SIG-M5 treated with dmso at 0.1 percent for 504 hours (cell line): ENCODE measurements at regions not wholly inside any gene's neighbourhood (a gene's known extent, or its start where the extent isn't known, plus 50 kb on each side); places are given as distances from the start of the nearest gene placed in this dataset.

ENCODE experiments used
- DNase-seq: peaks from one replicate; lab custom pipeline; 2025; ENCODE audit not compliant: unreplicated experiment; lab: John Stamatoyannopoulos, UW

- no peak for DNase-seq
Measured at GRCh38 chr14:84180336-84180735, 1349.6 kb upstream of the FLRT2 start.

GRCh38 chr14:84181072-84181471 is 1348.9 kb upstream of the FLRT2 start:
- DNase-seq, result no peak

GRCh38 chr14:84195514-84195913 is 1334.4 kb upstream of the FLRT2 start:
- DNase-seq, result no peak

- DNase-seq, result no peak
Measured at GRCh38 chr14:84197704-84198103, 1332.2 kb upstream of the FLRT2 start.

DNA sequence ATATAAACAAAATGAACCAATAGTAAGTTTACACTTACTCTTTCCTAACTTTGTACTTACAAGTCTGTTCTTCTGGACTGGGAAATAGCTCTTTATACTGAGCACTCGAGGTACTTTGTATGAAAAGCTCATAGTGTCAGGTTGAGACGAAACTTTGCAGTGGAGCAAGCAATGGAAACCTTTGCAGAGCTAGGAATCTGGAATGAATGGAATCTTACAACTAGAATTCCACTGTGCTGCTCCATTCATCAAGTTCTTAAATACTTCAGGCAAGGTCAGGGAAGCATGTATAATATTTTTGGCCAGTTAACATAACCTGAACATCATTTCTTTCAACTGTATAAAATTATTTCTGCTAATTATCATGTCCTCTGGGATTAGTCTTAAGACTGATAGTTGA is 1327.5 kb upstream of the FLRT2 start:
- no peak for DNase-seq

- DNase-seq, result no peak
Measured at GRCh38 chr14:84203896-84204295, 1326.0 kb upstream of the FLRT2 start.

DNA sequence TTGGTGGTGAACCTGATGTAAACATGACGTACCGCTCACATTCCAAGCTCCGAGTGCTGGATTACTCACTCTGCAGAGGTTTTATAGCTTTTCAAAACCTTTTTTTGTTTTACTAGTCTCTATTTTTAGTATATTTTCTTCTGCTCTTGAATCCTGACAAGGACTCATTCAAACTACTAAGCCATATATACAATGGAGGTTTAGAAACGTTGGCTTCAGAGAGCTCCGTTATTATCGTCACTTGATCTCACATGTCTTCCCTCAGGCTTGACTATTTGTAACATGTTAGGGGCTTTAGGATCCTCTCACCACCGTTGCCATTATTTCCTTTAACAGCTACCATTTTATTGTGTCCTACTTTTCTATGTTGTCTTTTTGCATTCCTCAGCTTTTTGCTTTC is 1321.5 kb upstream of the FLRT2 start:
- DNase-seq, result no peak

DNA sequence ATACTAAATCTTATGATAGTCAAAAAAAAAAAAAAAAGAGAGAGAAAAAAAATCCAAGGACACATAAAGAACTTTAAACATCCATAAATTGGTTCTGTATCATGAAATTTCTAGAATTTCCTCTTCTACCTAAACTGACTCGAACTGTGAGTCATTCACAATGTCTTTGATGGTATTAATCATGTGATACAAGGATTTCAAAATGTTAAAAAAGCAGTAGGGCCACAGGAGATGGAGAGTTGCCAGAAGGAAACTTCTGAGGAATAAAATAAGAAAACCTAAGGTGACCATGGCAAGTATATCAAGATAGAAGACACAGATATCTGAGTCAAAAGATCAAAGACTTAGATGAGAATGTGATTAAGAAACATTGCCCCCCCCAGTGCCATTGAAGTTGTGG is 1320.9 kb upstream of the FLRT2 start:
- DNase-seq, result no peak

DNA sequence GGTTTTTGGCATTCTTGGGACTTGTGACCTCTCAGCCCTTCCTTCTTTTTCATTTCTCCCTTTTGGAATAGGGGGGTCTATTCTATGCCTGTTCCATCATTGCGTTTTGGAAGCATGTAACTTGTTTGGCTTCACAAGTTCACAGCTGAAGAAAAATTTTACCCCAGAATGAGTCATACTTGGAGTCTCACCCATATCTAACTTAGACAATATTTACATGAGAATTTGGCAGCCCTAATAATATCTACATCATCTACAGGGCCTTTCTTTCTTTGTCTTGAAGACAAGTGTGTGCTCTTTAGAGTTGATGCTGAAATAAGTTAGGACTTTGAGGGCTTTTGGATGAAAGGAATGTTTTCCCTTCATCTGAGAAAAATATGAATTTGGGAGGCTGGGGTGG is 1312.9 kb upstream of the FLRT2 start:
- DNase-seq, result no peak

DNA sequence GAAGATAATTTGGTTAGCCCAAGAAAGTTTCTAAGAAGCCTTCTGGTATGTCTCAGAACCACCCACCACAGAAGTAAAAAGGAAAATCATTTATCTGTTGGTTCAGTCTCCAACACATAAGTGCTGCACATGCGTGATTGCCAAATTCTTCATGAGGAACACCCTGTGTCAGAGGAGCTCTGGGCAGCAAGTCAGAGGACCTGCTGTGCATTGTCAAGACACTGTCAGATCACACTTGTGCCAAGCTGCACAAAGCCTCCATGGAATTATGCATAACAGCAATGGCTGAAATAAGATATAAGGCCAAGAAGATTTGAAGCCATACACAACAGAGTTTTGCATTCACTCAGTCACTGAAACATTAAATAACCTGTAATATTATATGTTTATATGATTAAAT is 1304.7 kb upstream of the FLRT2 start:
- DNase-seq, result no peak

- no peak for DNase-seq
Measured at GRCh38 chr14:84228702-84229101, 1301.2 kb upstream of the FLRT2 start.

DNA sequence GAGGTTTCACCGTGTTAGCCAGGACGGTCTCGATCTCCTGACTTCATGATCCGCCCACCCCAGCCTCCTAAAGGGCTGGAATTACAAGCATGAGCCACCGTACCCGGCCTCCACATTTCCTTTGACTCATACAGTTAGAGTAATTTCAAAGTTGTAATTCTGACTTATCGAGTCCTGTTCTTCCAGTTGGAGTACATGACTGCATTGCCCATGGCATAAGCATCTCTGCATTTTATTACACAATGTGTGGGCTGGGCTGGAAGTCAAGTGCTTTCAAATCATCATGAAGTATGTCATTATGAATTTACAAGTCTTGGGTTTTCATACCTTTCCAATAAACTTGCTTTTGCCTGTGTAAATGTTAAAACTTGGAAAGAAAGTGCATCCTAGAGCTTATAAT is 1295.7 kb upstream of the FLRT2 start:
- no peak for DNase-seq

GRCh38 chr14:84236290-84236689 is 1293.7 kb upstream of the FLRT2 start:
- no peak for DNase-seq

DNA sequence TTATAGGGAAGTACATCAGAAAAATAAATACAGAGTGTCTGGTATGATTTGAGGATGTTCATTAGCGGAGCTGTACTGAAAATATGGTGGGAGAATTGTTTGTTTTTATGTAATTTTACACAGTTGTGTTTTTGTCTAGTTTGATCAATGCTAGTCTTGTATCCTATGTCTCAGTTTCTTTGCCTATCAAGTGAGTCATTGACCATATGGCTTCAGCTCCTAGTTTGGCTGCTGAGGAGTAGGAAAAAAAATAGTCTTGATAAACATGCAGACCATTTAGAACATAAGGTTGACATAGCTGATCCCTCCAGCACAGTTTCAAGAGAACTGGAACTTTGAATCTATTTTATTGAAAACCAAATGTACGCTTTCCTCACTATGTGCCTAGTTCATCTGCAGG is 1292.1 kb upstream of the FLRT2 start:
- DNase-seq, result no peak

- DNase-seq, result no peak
Measured at GRCh38 chr14:84247693-84248092, 1282.3 kb upstream of the FLRT2 start.

DNA sequence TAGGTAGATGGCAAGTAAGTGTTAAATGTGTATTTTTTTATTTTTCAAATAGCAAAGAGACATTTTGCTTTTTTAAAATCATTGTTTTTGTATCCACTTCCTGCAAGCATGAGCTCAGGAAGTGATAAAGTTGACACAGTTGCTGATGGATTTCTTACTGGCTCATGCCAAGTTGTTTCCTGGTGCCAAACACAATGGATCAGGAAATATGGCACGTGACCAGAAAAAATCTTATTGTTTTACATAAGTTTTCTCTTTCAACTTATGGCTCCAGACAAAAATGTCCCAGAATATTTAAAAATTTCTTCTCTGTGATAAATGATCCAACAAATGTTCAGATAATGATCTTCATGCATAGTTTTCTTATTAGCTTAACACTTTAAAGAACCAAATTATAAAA is 1279.1 kb upstream of the FLRT2 start:
- DNase-seq, result no peak

DNA sequence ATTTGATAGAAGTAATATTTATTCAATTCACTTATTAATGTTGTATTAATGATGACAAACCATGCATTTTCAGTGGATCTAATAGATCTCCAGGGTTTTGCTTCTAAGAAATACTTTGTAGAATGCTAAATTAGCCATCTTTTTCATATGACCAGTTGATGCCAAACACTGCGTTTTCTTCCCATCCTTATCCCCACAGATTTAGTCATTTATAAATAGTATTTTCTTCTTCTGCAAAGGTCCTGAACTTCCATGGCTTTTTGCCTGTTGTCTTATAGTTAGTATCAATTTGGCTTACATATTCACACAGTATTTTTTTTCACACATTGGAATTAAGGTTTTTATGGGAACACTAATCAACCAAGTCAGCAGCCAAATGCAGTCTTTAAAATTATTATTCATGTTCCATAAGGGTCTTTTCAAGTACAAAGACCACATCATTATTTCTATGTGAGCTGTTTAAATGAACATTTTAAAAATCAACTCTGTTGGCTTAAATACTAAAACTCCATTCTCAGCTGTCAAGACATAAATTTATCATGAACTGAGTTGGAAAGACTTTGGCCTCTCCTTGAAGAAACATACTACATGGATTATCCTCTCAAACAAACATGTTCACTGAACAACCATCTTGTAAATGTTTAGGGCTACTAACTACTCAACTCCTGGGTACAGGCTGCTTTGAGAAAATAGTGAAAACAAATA is 1278.4 kb upstream of the FLRT2 start:
- no peak for DNase-seq

GRCh38 chr14:84252706-84253105 is 1277.2 kb upstream of the FLRT2 start:
- no peak for DNase-seq

GRCh38 chr14:84253326-84253725 is 1276.6 kb upstream of the FLRT2 start:
- no peak for DNase-seq

GRCh38 chr14:84254290-84254689 is 1275.7 kb upstream of the FLRT2 start:
- no peak for DNase-seq

DNA sequence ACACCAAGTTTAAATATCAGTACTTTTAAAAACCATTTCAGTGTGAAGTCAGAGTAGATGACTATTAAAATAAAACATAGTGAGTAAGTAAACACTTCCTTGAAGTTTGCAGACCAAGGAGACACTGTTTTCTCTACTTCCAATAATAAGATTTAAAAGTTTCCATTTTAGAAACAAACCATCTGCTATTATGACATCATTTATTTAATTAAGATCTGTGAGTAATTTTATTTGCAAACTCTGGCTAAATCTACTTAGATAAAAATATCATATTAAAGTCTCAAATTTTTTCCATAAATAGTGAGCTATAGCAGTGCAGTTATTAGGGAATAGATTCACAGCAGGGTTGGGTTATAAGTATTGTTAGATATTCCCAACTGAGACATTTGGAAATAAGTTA is 1267.0 kb upstream of the FLRT2 start:
- DNase-seq, result no peak

DNA sequence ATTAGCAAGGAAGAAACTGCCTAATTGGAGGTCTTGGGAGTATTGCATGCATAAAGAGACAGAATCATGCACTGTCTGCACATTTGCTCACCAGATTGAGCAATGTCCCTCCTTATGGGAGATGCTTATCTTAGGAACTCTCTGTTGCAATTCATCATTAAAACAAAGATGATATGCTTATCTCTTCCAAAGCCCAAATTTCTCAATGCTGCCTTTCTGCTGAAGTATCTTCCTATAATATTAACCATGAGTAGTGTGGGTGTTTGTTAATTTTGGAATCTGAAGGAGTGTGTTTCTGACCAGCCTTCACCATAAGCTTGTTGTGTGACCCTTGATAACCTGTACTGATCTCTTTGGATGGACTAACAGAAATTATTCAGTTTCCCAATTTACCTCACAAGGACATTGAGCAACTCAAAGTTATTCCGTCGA is 1257.6 kb upstream of the FLRT2 start:
- peak; percentile 20 for DNase-seq

GRCh38 chr14:84273181-84273580 is 1256.8 kb upstream of the FLRT2 start:
- no peak for DNase-seq
